HG03442 (cell line): ENCODE measurements at regions not wholly inside any gene's neighbourhood (a gene's known extent, or its start where the extent isn't known, plus 50 kb on each side); places are given as distances from the start of the nearest gene placed in this dataset.
"Not testable (repeated sequence)": the region's sequence is repeated elsewhere in the genome, so short reads cannot be mapped to it uniquely, and the experiment has no call there.

Experiments
- ATAC-seq: cut with Tn5 transposase; IDR thresholded peaks from one replicate; pipeline ENCODE4 v1.9.1; 2021; ENCODE audit warnings: mild to moderate bottlenecking, moderate library complexity; ENCODE audit not compliant: unreplicated experiment

- not testable (repeated sequence) for ATAC-seq
These were observed 181.2 kb upstream of the GRIA3 start for GRCh38 chrX:123002844-123003243.

- ATAC-seq = no peak
These were observed 170.9 kb upstream of the GRIA3 start for GRCh38 chrX:123013141-123013540.

- ATAC-seq = no peak
These were observed 147.7 kb upstream of the GRIA3 start for GRCh38 chrX:123036401-123036800.

- ATAC-seq = no peak
These were observed 134.9 kb upstream of the GRIA3 start for GRCh38 chrX:123049071-123049625.

- ATAC-seq = no peak
These were observed 123.1 kb upstream of the GRIA3 start for GRCh38 chrX:123060986-123061385.

- no peak for ATAC-seq
These were observed 120.0 kb upstream of the GRIA3 start for GRCh38 chrX:123064053-123064452.

- ATAC-seq = no peak
These were observed 111.2 kb upstream of the GRIA3 start for GRCh38 chrX:123072686-123073385.

GRCh38 chrX:123075947-123076561 lies 108.0 kb upstream of the GRIA3 start:
- ATAC-seq = no peak

GRCh38 chrX:123077631-123078030 lies 106.4 kb upstream of the GRIA3 start:
- no peak for ATAC-seq

- ATAC-seq = no peak
These were observed 104.0 kb upstream of the GRIA3 start for GRCh38 chrX:123080065-123080464.

- no peak for ATAC-seq
These were observed 102.3 kb upstream of the GRIA3 start for GRCh38 chrX:123081776-123082175.

- no peak for ATAC-seq
These were observed 100.2 kb upstream of the GRIA3 start for GRCh38 chrX:123083924-123084323.

GRCh38 chrX:123084797-123085196 lies 99.3 kb upstream of the GRIA3 start:
- no peak for ATAC-seq

- ATAC-seq = no peak
These were observed 98.7 kb upstream of the GRIA3 start for GRCh38 chrX:123085311-123085940.

- no peak for ATAC-seq
These were observed 97.3 kb upstream of the GRIA3 start for GRCh38 chrX:123086768-123087167.

GRCh38 chrX:123087326-123087725 lies 96.8 kb upstream of the GRIA3 start:
- no peak for ATAC-seq

- no peak for ATAC-seq
These were observed 95.7 kb upstream of the GRIA3 start for GRCh38 chrX:123088331-123088730.

GRCh38 chrX:123088930-123089329 lies 95.1 kb upstream of the GRIA3 start:
- no peak for ATAC-seq

- ATAC-seq = no peak
These were observed 90.3 kb upstream of the GRIA3 start for GRCh38 chrX:123093792-123094191.

GRCh38 chrX:123108513-123109427 lies 75.3 kb upstream of the GRIA3 start:
- no peak for ATAC-seq

GRCh38 chrX:123121241-123121640 lies 62.8 kb upstream of the GRIA3 start:
- no peak for ATAC-seq
